ENCODE measurements at regions not wholly inside any gene's neighbourhood (a gene's known extent, or its start where the extent isn't known, plus 50 kb on each side); places are given as distances from the start of the nearest gene placed in this dataset.

- no peak overlapping the region for H3K4me3 ChIP-seq (ENCODE audit: low read depth in 2 of 2, low read length in 2 of 2)
- H3K27me3 ChIP-seq (ENCODE audit: control insufficient read depth, insufficient read depth, low read length), result no peaks in the 10 kb centered on the region
- in situ Hi-C loops (cut with HindIII; ENCODE audit: low pct_unique_long_range_greater_than_20kb, low sequenced_read_pairs), result no loop called here
- BruUV-seq (replicated peaks), result no TSS peak
- no peaks in the 10 kb centered on the region for H3K36me3 ChIP-seq (ENCODE audit: control insufficient read depth, insufficient read depth, low read length)
- ChIA-PET POLR2A (no interaction called here), CTCF (no interaction called here)
- TF ChIP-seq, protein P1, sequence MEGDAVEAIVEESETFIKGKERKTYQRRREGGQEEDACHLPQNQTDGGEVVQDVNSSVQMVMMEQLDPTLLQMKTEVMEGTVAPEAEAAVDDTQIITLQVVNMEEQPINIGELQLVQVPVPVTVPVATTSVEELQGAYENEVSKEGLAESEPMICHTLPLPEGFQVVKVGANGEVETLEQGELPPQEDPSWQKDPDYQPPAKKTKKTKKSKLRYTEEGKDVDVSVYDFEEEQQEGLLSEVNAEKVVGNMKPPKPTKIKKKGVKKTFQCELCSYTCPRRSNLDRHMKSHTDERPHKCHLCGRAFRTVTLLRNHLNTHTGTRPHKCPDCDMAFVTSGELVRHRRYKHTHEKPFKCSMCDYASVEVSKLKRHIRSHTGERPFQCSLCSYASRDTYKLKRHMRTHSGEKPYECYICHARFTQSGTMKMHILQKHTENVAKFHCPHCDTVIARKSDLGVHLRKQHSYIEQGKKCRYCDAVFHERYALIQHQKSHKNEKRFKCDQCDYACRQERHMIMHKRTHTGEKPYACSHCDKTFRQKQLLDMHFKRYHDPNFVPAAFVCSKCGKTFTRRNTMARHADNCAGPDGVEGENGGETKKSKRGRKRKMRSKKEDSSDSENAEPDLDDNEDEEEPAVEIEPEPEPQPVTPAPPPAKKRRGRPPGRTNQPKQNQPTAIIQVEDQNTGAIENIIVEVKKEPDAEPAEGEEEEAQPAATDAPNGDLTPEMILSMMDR (IDR thresholded peaks at IDR 0.05), result no peak
- TF ChIP-seq, protein P2, sequence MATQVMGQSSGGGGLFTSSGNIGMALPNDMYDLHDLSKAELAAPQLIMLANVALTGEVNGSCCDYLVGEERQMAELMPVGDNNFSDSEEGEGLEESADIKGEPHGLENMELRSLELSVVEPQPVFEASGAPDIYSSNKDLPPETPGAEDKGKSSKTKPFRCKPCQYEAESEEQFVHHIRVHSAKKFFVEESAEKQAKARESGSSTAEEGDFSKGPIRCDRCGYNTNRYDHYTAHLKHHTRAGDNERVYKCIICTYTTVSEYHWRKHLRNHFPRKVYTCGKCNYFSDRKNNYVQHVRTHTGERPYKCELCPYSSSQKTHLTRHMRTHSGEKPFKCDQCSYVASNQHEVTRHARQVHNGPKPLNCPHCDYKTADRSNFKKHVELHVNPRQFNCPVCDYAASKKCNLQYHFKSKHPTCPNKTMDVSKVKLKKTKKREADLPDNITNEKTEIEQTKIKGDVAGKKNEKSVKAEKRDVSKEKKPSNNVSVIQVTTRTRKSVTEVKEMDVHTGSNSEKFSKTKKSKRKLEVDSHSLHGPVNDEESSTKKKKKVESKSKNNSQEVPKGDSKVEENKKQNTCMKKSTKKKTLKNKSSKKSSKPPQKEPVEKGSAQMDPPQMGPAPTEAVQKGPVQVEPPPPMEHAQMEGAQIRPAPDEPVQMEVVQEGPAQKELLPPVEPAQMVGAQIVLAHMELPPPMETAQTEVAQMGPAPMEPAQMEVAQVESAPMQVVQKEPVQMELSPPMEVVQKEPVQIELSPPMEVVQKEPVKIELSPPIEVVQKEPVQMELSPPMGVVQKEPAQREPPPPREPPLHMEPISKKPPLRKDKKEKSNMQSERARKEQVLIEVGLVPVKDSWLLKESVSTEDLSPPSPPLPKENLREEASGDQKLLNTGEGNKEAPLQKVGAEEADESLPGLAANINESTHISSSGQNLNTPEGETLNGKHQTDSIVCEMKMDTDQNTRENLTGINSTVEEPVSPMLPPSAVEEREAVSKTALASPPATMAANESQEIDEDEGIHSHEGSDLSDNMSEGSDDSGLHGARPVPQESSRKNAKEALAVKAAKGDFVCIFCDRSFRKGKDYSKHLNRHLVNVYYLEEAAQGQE (IDR thresholded peaks at IDR 0.05; ENCODE audit: insufficient read depth in 1 of 2, low read depth in 2 of 2, low read length in 1 of 2), result no peak
- TF ChIP-seq SIN3A (IDR thresholded peaks at IDR 0.05; ENCODE audit: borderline replicate concordance, insufficient read depth, low read depth, low read length) (no peak), TCF7L2 (IDR thresholded peaks at IDR 0.05; ENCODE audit: low read depth, low read length) (no peak), POLR2AphosphoS5 (IDR thresholded peaks at IDR 0.05; ENCODE audit: low read depth, low read length) (no peak)
- ATAC-seq, result no peak
- no peaks in the 10 kb centered on the region for H3K4me1 ChIP-seq (ENCODE audit: control insufficient read depth, insufficient read depth, low read length)
- intact Hi-C loops (cut with micrococcal nuclease; ENCODE audit: unreplicated experiment), result no loop called here
- H3K27ac ChIP-seq (ENCODE audit: low read length), result no peak overlapping the region
- DNase-seq (ENCODE audit: low read depth, low spot score), result no peak
- no peaks in the 10 kb centered on the region for H3K9me3 ChIP-seq (ENCODE audit: control insufficient read depth, insufficient read depth, low read depth, low read length)
These were observed 1014.4 kb upstream of the GOT2 start for GRCh38 chr16:59748531-59748930.

- Histone ChIP-seq H3K4me1 (ENCODE audit: control insufficient read depth, insufficient read depth, low read length) (no peaks in the 10 kb centered on the region), H3K9me3 (ENCODE audit: control insufficient read depth, insufficient read depth, low read depth, low read length) (no peaks in the 10 kb centered on the region), H3K36me3 (ENCODE audit: control insufficient read depth, insufficient read depth, low read length) (no peaks in the 10 kb centered on the region), H3K4me3 (ENCODE audit: low read depth in 2 of 2, low read length in 2 of 2) (no peak overlapping the region), H3K27me3 (ENCODE audit: control insufficient read depth, insufficient read depth, low read length) (no peaks in the 10 kb centered on the region), H3K27ac (ENCODE audit: low read length) (no peak overlapping the region)
- intact Hi-C loops (cut with micrococcal nuclease; ENCODE audit: unreplicated experiment) (no loop called here), in situ Hi-C loops (cut with HindIII; ENCODE audit: low pct_unique_long_range_greater_than_20kb, low sequenced_read_pairs) (no loop called here)
- ChIA-PET POLR2A (no interaction called here), CTCF (no interaction called here)
- TF ChIP-seq, protein P2 (IDR thresholded peaks at IDR 0.05; ENCODE audit: insufficient read depth in 1 of 2, low read depth in 2 of 2, low read length in 1 of 2), result no peak
- TF ChIP-seq SIN3A (IDR thresholded peaks at IDR 0.05; ENCODE audit: borderline replicate concordance, insufficient read depth, low read depth, low read length) (no peak), POLR2AphosphoS5 (IDR thresholded peaks at IDR 0.05; ENCODE audit: low read depth, low read length) (no peak), TCF7L2 (IDR thresholded peaks at IDR 0.05; ENCODE audit: low read depth, low read length) (no peak)
- TF ChIP-seq, protein P1 (IDR thresholded peaks at IDR 0.05), result no peak
- no peak for DNase-seq (ENCODE audit: low read depth, low spot score)
- ATAC-seq, result no peak
- no TSS peak for BruUV-seq (replicated peaks)
These were observed 1009.4 kb upstream of the GOT2 start for GRCh38 chr16:59743504-59743903.

All from Panc1 (cell line).